H1 (cell line): ENCODE measurements at regions not wholly inside any gene's neighbourhood (a gene's known extent, or its start where the extent isn't known, plus 50 kb on each side); places are given as distances from the start of the nearest gene placed in this dataset.
"Not testable (repeated sequence)": the region's sequence is repeated elsewhere in the genome, so short reads cannot be mapped to it uniquely, and the experiment has no call there.

Source experiments
- CTCF ChIA-PET: fragments of 300-600 bp; sonication (Branson Sonifier 250); formaldehyde crosslinking; loops from one replicate; lab custom pipeline; 2021; ENCODE audit not compliant: partially characterized antibody; lab: Charles Lee
- POLR2A ChIA-PET: fragments of 300-600 bp; sonication (Branson Sonifier 250); formaldehyde crosslinking; loops from one replicate; lab custom pipeline; 2021; ENCODE audit warnings: inconsistent platforms; ENCODE audit not compliant: partially characterized antibody; lab: Charles Lee
- DNase-seq, 2 experiments: peaks; one replicate each; pipeline versions ENCODE4 v3.0.0 to v3.0.0-alpha.2; 2010 to 2022; ENCODE audit warnings: low spot score in 2 of 2, low read depth in 1 of 2, mixed read lengths in 1 of 2
- FAIRE-seq: peaks from 2 replicates; lab custom pipeline; 2011; peaks lifted over from hg19 to GRCh38; lab: Jason Lieb, UNC
- H2AFZ ChIP-seq: 2 replicates; pipeline ENCODE4 v1.8.1; 2012; ENCODE audit warnings: low read length, inconsistent platforms
- H2AK5ac ChIP-seq: 2 replicates; pipeline ENCODE4 v1.6.1; 2013; ENCODE audit warnings: low read depth, low read length
- H2BK120ac ChIP-seq: replicated peaks from 2 replicates; pipeline ENCODE3; 2013; ENCODE audit warnings: low read depth, low read length, inconsistent platforms
- H2BK12ac ChIP-seq: 2 replicates; pipeline ENCODE4 v1.6.1; 2013; ENCODE audit warnings: low read depth, low read length
- H2BK15ac ChIP-seq: 2 replicates; pipeline ENCODE4 v1.6.1; 2013; ENCODE audit warnings: low read length
- H2BK20ac ChIP-seq: 2 replicates; pipeline ENCODE4 v1.6.1; 2013; ENCODE audit warnings: low read length
- H2BK5ac ChIP-seq: 2 replicates; pipeline ENCODE4 v1.6.1; 2013; ENCODE audit warnings: low read depth, low read length
- H3K14ac ChIP-seq: 2 replicates; pipeline ENCODE4 v1.6.1; 2013; ENCODE audit warnings: inconsistent platforms; ENCODE audit not compliant: insufficient read length
- H3K18ac ChIP-seq: 2 replicates; pipeline ENCODE4 v1.6.1; 2013; ENCODE audit warnings: low read length; ENCODE audit errors: extremely low read depth
- H3K23ac ChIP-seq: 2 replicates; pipeline ENCODE4 v1.6.1; 2013; ENCODE audit warnings: inconsistent platforms; ENCODE audit not compliant: insufficient read length
- H3K23me2 ChIP-seq: 2 replicates; pipeline ENCODE4 v1.6.1; 2013; ENCODE audit warnings: low read depth, low read length
- H3K27ac ChIP-seq: 2 replicates; pipeline ENCODE4 v1.6.1; 2011; ENCODE audit warnings: low read depth, low read length, inconsistent platforms
- H3K27me3 ChIP-seq, 4 experiments: replicated peaks in 1 of 4; 1 replicate in 1 of 4; 2 replicates in 3 of 4; pipeline versions ENCODE4 v1.6.1 to v1.8.1; 2011 to 2013; ENCODE audit warnings: low read length in 3 of 4, mild to moderate bottlenecking in 3 of 4, inconsistent platforms in 2 of 4, mixed read lengths in 2 of 4, moderate library complexity in 1 of 4; ENCODE audit not compliant: control insufficient read depth in 3 of 4, insufficient read depth in 3 of 4; ENCODE audit errors: extremely low read depth in 1 of 4
- H3K36me3 ChIP-seq, 4 experiments: 2 replicates each; pipeline versions ENCODE4 v1.6.1 to v1.8.1; 2011 to 2013; ENCODE audit warnings: mild to moderate bottlenecking in 4 of 4, low read length in 3 of 4, moderate library complexity in 2 of 4, control low read depth in 1 of 4, inconsistent platforms in 1 of 4; ENCODE audit not compliant: insufficient read depth in 4 of 4, control insufficient read depth in 2 of 4
- H3K4ac ChIP-seq: replicated peaks from 2 replicates; pipeline ENCODE3; 2013; ENCODE audit warnings: low read length, low read depth, mixed read lengths, inconsistent platforms; ENCODE audit not compliant: insufficient read length
- H3K4me1 ChIP-seq, 4 experiments: replicated peaks in 1 of 4; 1 replicate in 1 of 4; 2 replicates in 3 of 4; pipeline versions ENCODE4 v1.6.1 to v1.8.1; 2011 to 2013; ENCODE audit warnings: low read length in 3 of 4, inconsistent platforms in 2 of 4, mixed read lengths in 1 of 4; ENCODE audit not compliant: insufficient read depth in 4 of 4, control insufficient read depth in 3 of 4
- H3K4me2 ChIP-seq, 2 experiments: 2 replicates each; pipeline versions ENCODE4 v1.6.1 to v1.8.1; 2011 to 2013; ENCODE audit warnings: low read depth in 2 of 2, low read length in 2 of 2, control low read depth in 1 of 2, inconsistent platforms in 1 of 2, mild to moderate bottlenecking in 1 of 2; ENCODE audit not compliant: insufficient read depth in 1 of 2
- H3K4me3 ChIP-seq, 4 experiments: fragments of 200-600, 300-600 bp in 1 of 4; sonication (generic), shearing (Covaris generic), sonication (Bioruptor Twin) in 1 of 4; 2 replicates each; pipeline versions ENCODE4 v1.5.1 to v1.8.1; 2011 to 2016; ENCODE audit warnings: low read length in 4 of 4, low read depth in 3 of 4, control low read depth in 2 of 4, inconsistent platforms in 2 of 4, mild to moderate bottlenecking in 2 of 4, mixed read lengths in 1 of 4, moderate library complexity in 1 of 4; ENCODE audit not compliant: insufficient read depth in 2 of 4; ENCODE audit errors: extremely low read depth in 1 of 4
- H3K56ac ChIP-seq: replicated peaks from 2 replicates; pipeline ENCODE3; 2013; ENCODE audit warnings: low read depth, mild to moderate bottlenecking, mixed read lengths, low read length, inconsistent platforms; ENCODE audit not compliant: insufficient read length
- H3K79me1 ChIP-seq: 2 replicates; pipeline ENCODE4 v1.6.1; 2013; ENCODE audit warnings: low read depth, low read length, control low read depth
- H3K79me2 ChIP-seq, 2 experiments: 2 replicates each; pipeline versions ENCODE4 v1.6.1 to v1.8.1; 2012 to 2013; ENCODE audit warnings: low read length in 2 of 2, mild to moderate bottlenecking in 2 of 2, inconsistent platforms in 1 of 2; ENCODE audit not compliant: insufficient read depth in 2 of 2, control insufficient read depth in 1 of 2
- H3K9ac ChIP-seq, 4 experiments: replicated peaks in 1 of 4; 1 replicate in 1 of 4; 2 replicates in 3 of 4; pipeline versions ENCODE4 v1.6.1 to v1.8.1; 2011 to 2013; ENCODE audit warnings: low read depth in 3 of 4, low read length in 3 of 4, control low read depth in 2 of 4, mild to moderate bottlenecking in 2 of 4, moderate library complexity in 2 of 4, inconsistent platforms in 1 of 4; ENCODE audit errors: extremely low read depth in 1 of 4
- H3K9me3 ChIP-seq, 2 experiments: 2 replicates each; pipeline versions ENCODE4 v1.6.1 to v1.8.1; 2012 to 2013; ENCODE audit warnings: mild to moderate bottlenecking in 2 of 2, moderate library complexity in 2 of 2, control low read depth in 1 of 2, inconsistent platforms in 1 of 2, low read depth in 1 of 2, low read length in 1 of 2, mixed read lengths in 1 of 2; ENCODE audit not compliant: insufficient read depth in 2 of 2
- H4K20me1 ChIP-seq, 2 experiments: replicated peaks in 1 of 2; 2 replicates each; pipeline versions ENCODE3 to v1.8.1; 2011 to 2013; ENCODE audit warnings: inconsistent platforms in 2 of 2, low read length in 2 of 2, mild to moderate bottlenecking in 1 of 2; ENCODE audit not compliant: insufficient read depth in 2 of 2, control insufficient read depth in 1 of 2
- H4K5ac ChIP-seq: 2 replicates; pipeline ENCODE4 v1.6.1; 2013; ENCODE audit warnings: low read length, low read depth, mixed read lengths, inconsistent platforms; ENCODE audit not compliant: insufficient read length
- H4K8ac ChIP-seq: 2 replicates; pipeline ENCODE4 v1.8.0; 2013; ENCODE audit warnings: mild to moderate bottlenecking, moderate library complexity, low read length, inconsistent platforms; ENCODE audit not compliant: insufficient read depth; ENCODE audit errors: extremely low read depth
- H4K91ac ChIP-seq: replicated peaks from 2 replicates; pipeline ENCODE3; 2013; ENCODE audit warnings: low read length, mixed read lengths, inconsistent platforms; ENCODE audit not compliant: insufficient read length
- WGBS, 2 experiments: shearing (Covaris generic) in 1 of 2; methylation state at CpG; one replicate each; pipeline versions ENCODE4 v1.1.6 to v1.1.7; 2013 to 2015; ENCODE audit warnings: low lambda C conversion rate in 2 of 2, mixed read lengths in 2 of 2, inconsistent platforms in 1 of 2, low coverage in 1 of 2, missing lambda C conversion rate in 1 of 2; ENCODE audit not compliant: insufficient replicate concordance in 2 of 2, insufficient coverage in 1 of 2, insufficient read length in 1 of 2; ENCODE audit errors: extremely low coverage in 1 of 2, missing lambda C conversion rate in 1 of 2; 5-methylcytosine and 5-hydroxymethylcytosine counted together

DNA sequence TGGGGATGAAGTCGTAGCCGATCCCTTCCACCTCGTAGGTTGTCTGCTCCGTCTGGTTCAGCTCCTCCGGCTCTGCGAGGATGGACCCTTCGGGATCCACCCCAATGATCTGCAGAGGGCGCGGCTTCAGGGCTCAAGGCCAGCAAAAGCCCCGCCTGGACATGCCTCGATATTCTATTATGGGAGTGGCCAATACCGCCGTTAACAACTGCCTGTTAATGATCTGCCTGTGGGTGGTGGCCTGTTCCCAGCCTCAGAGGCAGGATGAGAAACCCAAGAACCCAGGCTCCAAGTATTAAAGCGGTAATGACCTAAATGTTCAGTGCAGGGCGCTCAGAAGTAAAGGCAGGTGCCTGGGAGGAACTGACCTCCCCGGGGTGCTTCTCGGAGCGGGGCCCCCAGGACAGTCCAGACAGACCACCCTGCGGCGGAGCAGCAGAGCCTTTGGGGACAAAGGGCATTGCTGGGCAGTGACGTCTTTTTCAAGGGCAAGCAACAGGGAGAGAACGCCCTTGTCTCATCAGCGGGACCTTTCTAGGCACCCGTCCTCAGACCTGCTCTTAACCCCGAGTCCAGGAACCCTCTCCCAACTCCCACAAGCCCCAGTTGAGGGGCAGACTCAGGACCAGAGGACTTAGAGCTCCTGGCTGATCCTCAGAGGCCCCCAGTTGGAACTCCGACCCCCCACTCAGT is 4066.6 kb upstream of the TPTE start:
- WGBS, 2 experiments = no CpG with 5 or more reads among the region's 26 CpGs
- H2AFZ ChIP-seq, H3K27me3 ChIP-seq, FAIRE-seq, H3K56ac ChIP-seq, H2BK20ac ChIP-seq, H4K8ac ChIP-seq, H3K79me1 ChIP-seq, H3K36me3 ChIP-seq, H3K4me2 ChIP-seq, H3K9ac ChIP-seq, H3K14ac ChIP-seq, H3K79me2 ChIP-seq, H4K5ac ChIP-seq, H3K27ac ChIP-seq, H4K91ac ChIP-seq, H3K23me2 ChIP-seq, H2AK5ac ChIP-seq, H3K23ac ChIP-seq, H4K20me1 ChIP-seq, POLR2A ChIA-PET, H3K4me1 ChIP-seq, DNase-seq, H3K4me3 ChIP-seq, H2BK12ac ChIP-seq, H2BK5ac ChIP-seq, H2BK15ac ChIP-seq, H3K9me3 ChIP-seq, H2BK120ac ChIP-seq, CTCF ChIA-PET, H3K4ac ChIP-seq, H3K18ac ChIP-seq: not testable (repeated sequence)

DNA sequence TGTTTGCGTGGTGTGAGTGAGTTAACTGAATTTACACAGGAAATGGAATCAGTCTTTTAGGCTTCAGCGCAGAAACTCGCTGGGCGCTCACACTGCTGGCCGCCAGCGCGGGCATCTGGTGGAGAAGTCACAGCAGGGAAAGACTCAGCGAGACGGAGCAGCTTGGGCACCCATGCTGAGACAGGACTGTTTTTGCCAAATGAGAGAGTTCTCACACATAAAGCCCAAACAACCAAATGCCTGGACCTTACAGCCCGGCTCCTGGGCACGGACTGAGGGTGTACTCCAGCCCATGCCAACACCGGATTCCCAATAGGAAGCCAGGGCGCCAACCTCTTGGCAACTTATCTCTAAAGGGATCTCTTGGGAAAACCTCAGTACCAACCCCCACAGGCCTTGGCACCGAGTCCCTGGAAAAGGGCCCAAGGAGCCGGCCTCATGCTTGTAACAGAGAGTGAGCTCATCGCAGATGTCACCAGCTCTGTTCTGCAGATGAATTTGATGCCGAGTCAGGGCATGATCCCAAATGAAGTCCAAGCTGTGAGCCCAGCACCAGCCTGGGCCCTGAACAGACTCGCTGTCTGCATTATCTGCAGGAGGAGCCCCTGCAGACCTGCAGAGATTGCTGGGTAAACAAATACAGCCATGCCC is 4065.2 kb upstream of the TPTE start:
- H4K5ac ChIP-seq, H2AK5ac ChIP-seq, DNase-seq, H3K18ac ChIP-seq, H3K27me3 ChIP-seq, H3K4ac ChIP-seq, H3K79me1 ChIP-seq, H2BK120ac ChIP-seq, H3K4me1 ChIP-seq, FAIRE-seq, H4K20me1 ChIP-seq, H3K27ac ChIP-seq, POLR2A ChIA-PET, H4K8ac ChIP-seq, H3K23me2 ChIP-seq, H3K56ac ChIP-seq, H2BK12ac ChIP-seq, H3K4me2 ChIP-seq, H3K23ac ChIP-seq, H3K36me3 ChIP-seq, H3K9ac ChIP-seq, H3K79me2 ChIP-seq, H2BK20ac ChIP-seq, H2AFZ ChIP-seq, CTCF ChIA-PET, H2BK15ac ChIP-seq, H4K91ac ChIP-seq, H2BK5ac ChIP-seq, H3K14ac ChIP-seq, H3K9me3 ChIP-seq, H3K4me3 ChIP-seq: not testable (repeated sequence)
- no CpG with 5 or more reads among the region's 18 CpGs for WGBS, 2 experiments
